SU-DHL-6 (cell line): ENCODE measurements at regions not wholly inside any gene's neighbourhood (a gene's known extent, or its start where the extent isn't known, plus 50 kb on each side); places are given as distances from the start of the nearest gene placed in this dataset.

Experiments used
- H2AFZ ChIP-seq: fragments of 200-600 bp; sonication (generic); 2 replicates; pipeline ENCODE4 v1.6.1; 2014; ENCODE audit warnings: low read depth, mild to moderate bottlenecking, moderate library complexity, mixed read lengths, antibody characterized with exemption, low read length; ENCODE audit not compliant: severe bottlenecking
- H3F3A ChIP-seq: fragments of 200-600 bp; shearing (Covaris generic); 2 replicates; pipeline ENCODE4 v1.6.0; 2016; ENCODE audit warnings: antibody characterized with exemption, mild to moderate bottlenecking; ENCODE audit not compliant: insufficient read depth
- H3K27ac ChIP-seq: fragments of 200-600 bp; sonication (generic); 2 replicates; pipeline ENCODE4 v1.5.1; 2016; ENCODE audit warnings: low read depth, mild to moderate bottlenecking, low read length, moderate library complexity, mixed read lengths
- H3K27me3 ChIP-seq: fragments of 200-600 bp; sonication (generic), shearing (Covaris generic); 2 replicates; pipeline ENCODE4 v1.6.0; 2014; ENCODE audit warnings: mild to moderate bottlenecking, low read length
- H3K36me3 ChIP-seq: fragments of 200-600 bp; sonication (generic); 2 replicates; pipeline ENCODE4 v1.6.1; 2014; ENCODE audit warnings: mild to moderate bottlenecking, low read length, mixed read lengths
- H3K4me2 ChIP-seq: fragments of 300-600, 200-600 bp; shearing (Covaris generic), sonication (generic); 2 replicates; pipeline ENCODE4 v1.6.0; 2014; ENCODE audit warnings: low read length, low read depth, mild to moderate bottlenecking; ENCODE audit not compliant: poor library complexity, severe bottlenecking
- H3K4me3 ChIP-seq: fragments of 200-600 bp; sonication (generic); 2 replicates; pipeline ENCODE4 v1.5.1; 2014; ENCODE audit warnings: antibody characterized with exemption, low read length, mild to moderate bottlenecking, mixed read lengths; ENCODE audit not compliant: insufficient read depth, poor library complexity, severe bottlenecking
- H3K79me2 ChIP-seq: fragments of 200-600 bp; sonication (generic); 2 replicates; pipeline ENCODE4 v1.6.1; 2014; ENCODE audit warnings: mild to moderate bottlenecking, low read length, moderate library complexity; ENCODE audit not compliant: insufficient read depth
- H3K9ac ChIP-seq: fragments of 200-600 bp; sonication (generic); 2 replicates; pipeline ENCODE4 v1.7.0; 2014; ENCODE audit warnings: mild to moderate bottlenecking, low read length
- H3K9me2 ChIP-seq: fragments of 200-600 bp; sonication (generic); replicated peaks from 2 replicates; pipeline ENCODE4 v1.6.1; 2014; ENCODE audit warnings: low read length; ENCODE audit not compliant: insufficient read depth
- H3K9me3 ChIP-seq: fragments of 200-600 bp; sonication (generic); 2 replicates; pipeline ENCODE4 v1.6.1; 2014; ENCODE audit warnings: low read length, mixed read lengths; ENCODE audit not compliant: insufficient read depth
- H4K20me1 ChIP-seq: fragments of 200-600 bp; sonication (generic); 2 replicates; pipeline ENCODE4 v1.6.1; 2014; ENCODE audit warnings: low read depth, mild to moderate bottlenecking, antibody characterized with exemption, low read length, moderate library complexity, mixed read lengths
- EZH2phosphoT487 ChIP-seq: fragments of 200-600 bp; sonication (generic), shearing (Covaris generic); conservative IDR thresholded peaks from 2 replicates; pipeline ENCODE4 v1.6.1; 2018; ENCODE audit warnings: mild to moderate bottlenecking, antibody characterized with exemption, low read length, moderate library complexity, mixed read lengths
- TF ChIP-seq, protein P1 (sequence below): fragments of 200-600 bp; sonication (generic); IDR thresholded peaks from one replicate; pipeline ENCODE4 v1.5.1; 2017; ENCODE audit warnings: antibody characterized with exemption, mild to moderate bottlenecking, low read length, moderate library complexity; ENCODE audit not compliant: insufficient read depth, poor library complexity, severe bottlenecking

DNA sequence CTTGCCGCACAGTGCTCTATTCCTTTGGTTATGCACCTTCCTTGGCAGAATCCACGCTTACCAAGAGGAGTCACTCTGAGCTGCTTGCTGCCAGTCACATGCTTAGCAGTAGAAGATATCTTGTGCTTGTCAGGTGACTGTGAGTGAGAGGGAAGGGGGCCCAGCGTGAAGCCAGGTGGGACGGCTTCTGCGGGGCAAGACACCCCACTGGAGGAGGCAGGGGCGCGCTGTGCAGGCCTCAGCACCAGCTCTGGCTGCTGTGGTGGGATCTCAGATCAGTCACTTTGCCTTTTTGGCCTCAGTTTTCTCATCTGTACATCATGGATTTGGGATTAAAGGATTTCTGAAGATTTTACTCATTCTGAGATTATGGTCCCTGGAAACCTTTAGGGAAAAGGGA, 63.9 kb upstream of the B3GAT1 start:
- H3K79me2 ChIP-seq: no peaks in the 10 kb centered on the region
- H3K36me3 ChIP-seq: no peaks in the 10 kb centered on the region
- H4K20me1 ChIP-seq: no peaks in the 10 kb centered on the region
- H3K4me3 ChIP-seq: no peak overlapping the region
- no peak overlapping the region for H3K4me2 ChIP-seq
- H3K27me3 ChIP-seq: no peaks in the 10 kb centered on the region
- H2AFZ ChIP-seq: no peak overlapping the region
- H3K9me3 ChIP-seq: no peaks in the 10 kb centered on the region
- no peaks in the 10 kb centered on the region for H3K9me2 ChIP-seq
- no peak overlapping the region for H3K27ac ChIP-seq
- H3K9ac ChIP-seq: no peak overlapping the region
- no peaks in the 10 kb centered on the region for H3F3A ChIP-seq
- TF ChIP-seq, protein P1, sequence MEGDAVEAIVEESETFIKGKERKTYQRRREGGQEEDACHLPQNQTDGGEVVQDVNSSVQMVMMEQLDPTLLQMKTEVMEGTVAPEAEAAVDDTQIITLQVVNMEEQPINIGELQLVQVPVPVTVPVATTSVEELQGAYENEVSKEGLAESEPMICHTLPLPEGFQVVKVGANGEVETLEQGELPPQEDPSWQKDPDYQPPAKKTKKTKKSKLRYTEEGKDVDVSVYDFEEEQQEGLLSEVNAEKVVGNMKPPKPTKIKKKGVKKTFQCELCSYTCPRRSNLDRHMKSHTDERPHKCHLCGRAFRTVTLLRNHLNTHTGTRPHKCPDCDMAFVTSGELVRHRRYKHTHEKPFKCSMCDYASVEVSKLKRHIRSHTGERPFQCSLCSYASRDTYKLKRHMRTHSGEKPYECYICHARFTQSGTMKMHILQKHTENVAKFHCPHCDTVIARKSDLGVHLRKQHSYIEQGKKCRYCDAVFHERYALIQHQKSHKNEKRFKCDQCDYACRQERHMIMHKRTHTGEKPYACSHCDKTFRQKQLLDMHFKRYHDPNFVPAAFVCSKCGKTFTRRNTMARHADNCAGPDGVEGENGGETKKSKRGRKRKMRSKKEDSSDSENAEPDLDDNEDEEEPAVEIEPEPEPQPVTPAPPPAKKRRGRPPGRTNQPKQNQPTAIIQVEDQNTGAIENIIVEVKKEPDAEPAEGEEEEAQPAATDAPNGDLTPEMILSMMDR: no peak
- TF ChIP-seq EZH2phosphoT487: no peak

- Histone ChIP-seq H3K9me2 (no peaks in the 10 kb centered on the region), H3K36me3 (no peaks in the 10 kb centered on the region), H3K9ac (no peak overlapping the region), H2AFZ (no peak overlapping the region), H3K79me2 (no peaks in the 10 kb centered on the region), H3K9me3 (no peaks in the 10 kb centered on the region), H3K4me2 (no peak overlapping the region), H3K27ac (no peak overlapping the region), H3F3A (no peaks in the 10 kb centered on the region), H3K27me3 (no peaks in the 10 kb centered on the region), H4K20me1 (no peaks in the 10 kb centered on the region), H3K4me3 (no peak overlapping the region)
- TF ChIP-seq, protein P1: no peak
- no peak for TF ChIP-seq EZH2phosphoT487
Observed at GRCh38 chr11:134474942-134475341, 62.9 kb upstream of the B3GAT1 start.

DNA sequence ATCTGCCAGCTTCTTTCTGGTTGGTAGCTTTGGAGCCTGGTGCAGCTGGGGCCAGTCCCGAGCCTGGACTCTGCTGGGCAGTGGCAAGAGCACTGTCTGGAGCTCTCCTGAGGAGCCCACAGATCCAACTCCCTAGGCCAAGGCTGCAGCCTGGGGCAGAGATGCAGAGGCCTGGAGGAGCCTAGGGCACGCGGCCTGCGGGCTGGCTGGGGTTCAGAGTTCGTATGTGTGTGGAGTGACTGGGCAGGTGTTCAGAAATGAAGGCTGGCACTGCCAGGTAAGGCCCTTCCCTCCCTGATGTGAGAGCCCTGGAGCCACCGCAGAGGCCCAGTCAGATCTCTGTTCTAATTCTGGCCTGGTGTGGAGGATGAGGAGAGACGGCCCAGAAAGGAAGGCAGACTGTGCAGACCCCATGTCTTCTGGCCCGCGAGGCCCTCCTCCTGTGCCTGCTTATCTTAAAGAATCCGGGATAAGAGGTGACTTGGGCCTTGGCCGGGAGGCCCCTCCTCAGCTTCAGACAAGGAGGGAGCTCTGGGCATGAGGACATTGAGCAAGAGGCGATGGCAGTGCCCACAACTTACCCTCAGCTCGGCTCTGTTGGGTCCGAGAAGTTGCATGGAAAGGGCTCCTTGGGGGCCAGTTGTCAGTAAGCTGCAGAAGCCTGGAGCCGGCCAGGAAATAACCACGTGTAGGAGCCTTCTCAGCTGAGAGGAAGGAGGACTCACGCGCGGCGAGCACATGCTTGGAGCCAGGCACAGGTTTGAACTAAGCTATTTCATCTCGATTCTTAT, 62.2 kb upstream of the B3GAT1 start:
- H2AFZ ChIP-seq: no peak overlapping the region
- H3K27ac ChIP-seq: no peak overlapping the region
- TF ChIP-seq, protein P1: no peak
- no peak for TF ChIP-seq EZH2phosphoT487

More for the DNA sequence above, 62.2 kb upstream of the B3GAT1 start:
- no peaks in the 10 kb centered on the region for H3K79me2 ChIP-seq
- H3K27me3 ChIP-seq: no peaks in the 10 kb centered on the region
- no peak overlapping the region for H3K9ac ChIP-seq
- H3K9me3 ChIP-seq: no peaks in the 10 kb centered on the region
- no peak overlapping the region for H3K4me3 ChIP-seq
- no peak overlapping the region for H3K4me2 ChIP-seq
- H3F3A ChIP-seq: no peaks in the 10 kb centered on the region
- no peaks in the 10 kb centered on the region for H3K36me3 ChIP-seq
- no peaks in the 10 kb centered on the region for H4K20me1 ChIP-seq
- H3K9me2 ChIP-seq: no peaks in the 10 kb centered on the region
